Vagina (tissue), 2 donors: ENCODE measurements at regions not wholly inside any gene's neighbourhood (a gene's known extent, or its start where the extent isn't known, plus 50 kb on each side); places are given as distances from the start of the nearest gene placed in this dataset.

Experiments used
- DNase-seq, 2 donors: peaks; one replicate each; pipeline ENCODE4 v3.0.0-alpha.2; 2017; ENCODE audit errors: extremely low spot score in 2 of 2
- H3K27ac ChIP-seq: fragments of 200-600 bp; sonication (generic); one replicate; pipeline ENCODE4 v1.5.1; 2019
- H3K27me3 ChIP-seq: fragments of 200-600 bp; sonication (generic); one replicate; pipeline ENCODE4 v1.5.1; 2019
- H3K36me3 ChIP-seq, 2 donors: fragments of 200-600 bp; sonication (generic); one replicate each; pipeline ENCODE4 v1.5.1; 2017 to 2019
- H3K4me1 ChIP-seq: fragments of 200-600 bp; sonication (generic); one replicate; pipeline ENCODE4 v1.5.1; 2019
- H3K4me3 ChIP-seq, 2 donors: fragments of 200-600 bp; sonication (generic); 1 replicate in 1 of 2; 2 replicates in 1 of 2; pipeline ENCODE4 v1.5.1; 2016 to 2019
- H3K9me3 ChIP-seq: fragments of 200-600 bp; sonication (generic); one replicate; pipeline ENCODE4 v1.5.1; 2019
- POLR2A ChIP-seq, 2 donors: fragments of 450-650 bp; IDR thresholded peaks; one replicate each; pipeline ENCODE4 v1.6.1; 2017; ENCODE audit warnings: antibody characterized with exemption in 2 of 2, mild to moderate bottlenecking in 2 of 2, moderate library complexity in 2 of 2
- POLR2AphosphoS5 ChIP-seq, 2 donors: sonication (generic); formaldehyde crosslinking; IDR thresholded peaks; one replicate each; pipeline ENCODE4 v1.9.0; 2017; ENCODE audit warnings: antibody characterized with exemption in 2 of 2, mild to moderate bottlenecking in 2 of 2, low read depth in 1 of 2; ENCODE audit not compliant: insufficient read depth in 1 of 2
- intact Hi-C: fragments of 100-400 bp; cut with DNase I; formaldehyde crosslinking; loops from one replicate; pipeline ENCODE4 v1.15.1; 2023
- TF ChIP-seq, protein P1 (sequence below), 3 experiments: fragments of 450-650 bp in 2 of 3; fragments of 200-600 bp in 1 of 3; sonication (generic) in 1 of 3; IDR thresholded peaks; one replicate each; pipeline ENCODE4 v1.5.1; 2017 to 2019; ENCODE audit warnings: antibody characterized with exemption in 3 of 3, mild to moderate bottlenecking in 2 of 3, moderate library complexity in 2 of 3

DNA sequence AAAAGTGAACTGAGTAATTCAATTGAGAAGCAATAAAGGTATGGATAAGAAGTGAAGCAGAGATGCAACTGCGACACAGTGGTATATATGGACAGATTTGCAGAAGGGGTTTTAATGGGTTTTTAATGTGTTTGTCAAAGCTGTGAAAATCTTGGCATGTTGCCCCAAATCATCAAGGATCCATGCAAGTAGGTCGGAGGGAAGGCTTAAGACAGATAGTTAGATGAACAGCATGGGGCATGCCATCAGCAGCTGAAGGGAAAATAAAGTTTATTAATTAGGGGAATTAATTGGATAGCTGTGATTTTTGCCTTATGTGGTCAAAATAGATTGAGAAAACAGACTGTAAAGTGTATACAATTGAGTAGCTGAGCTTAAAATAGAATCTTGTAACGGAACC, 840.1 kb downstream of the JRKL start:
- no peaks in the 10 kb centered on the region for H3K36me3 ChIP-seq
- no peak overlapping the region for H3K4me3 ChIP-seq
- H3K9me3 ChIP-seq, result no peaks in the 10 kb centered on the region
- no peaks in the 10 kb centered on the region for H3K4me1 ChIP-seq
- DNase-seq, result no peak
- intact Hi-C loops, result no loop called here
- TF ChIP-seq, protein P1, sequence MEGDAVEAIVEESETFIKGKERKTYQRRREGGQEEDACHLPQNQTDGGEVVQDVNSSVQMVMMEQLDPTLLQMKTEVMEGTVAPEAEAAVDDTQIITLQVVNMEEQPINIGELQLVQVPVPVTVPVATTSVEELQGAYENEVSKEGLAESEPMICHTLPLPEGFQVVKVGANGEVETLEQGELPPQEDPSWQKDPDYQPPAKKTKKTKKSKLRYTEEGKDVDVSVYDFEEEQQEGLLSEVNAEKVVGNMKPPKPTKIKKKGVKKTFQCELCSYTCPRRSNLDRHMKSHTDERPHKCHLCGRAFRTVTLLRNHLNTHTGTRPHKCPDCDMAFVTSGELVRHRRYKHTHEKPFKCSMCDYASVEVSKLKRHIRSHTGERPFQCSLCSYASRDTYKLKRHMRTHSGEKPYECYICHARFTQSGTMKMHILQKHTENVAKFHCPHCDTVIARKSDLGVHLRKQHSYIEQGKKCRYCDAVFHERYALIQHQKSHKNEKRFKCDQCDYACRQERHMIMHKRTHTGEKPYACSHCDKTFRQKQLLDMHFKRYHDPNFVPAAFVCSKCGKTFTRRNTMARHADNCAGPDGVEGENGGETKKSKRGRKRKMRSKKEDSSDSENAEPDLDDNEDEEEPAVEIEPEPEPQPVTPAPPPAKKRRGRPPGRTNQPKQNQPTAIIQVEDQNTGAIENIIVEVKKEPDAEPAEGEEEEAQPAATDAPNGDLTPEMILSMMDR (IDR thresholded peaks at IDR 0.05), result no peak
- no peak for TF ChIP-seq POLR2A (IDR thresholded peaks at IDR 0.05)
- no peak for TF ChIP-seq POLR2AphosphoS5 (IDR thresholded peaks at IDR 0.05; ENCODE audit: insufficient read depth in 1 of 2, low read depth in 1 of 2)
- no peak overlapping the region for H3K27ac ChIP-seq
- no peaks in the 10 kb centered on the region for H3K27me3 ChIP-seq

GRCh38 chr11:97231231-97231630, 841.4 kb downstream of the JRKL start:
- intact Hi-C loops, result no loop called here
- no peak overlapping the region for H3K27ac ChIP-seq
- no peaks in the 10 kb centered on the region for H3K27me3 ChIP-seq
- no peaks in the 10 kb centered on the region for H3K36me3 ChIP-seq
- no peaks in the 10 kb centered on the region for H3K4me1 ChIP-seq
- TF ChIP-seq POLR2A (IDR thresholded peaks at IDR 0.05) (no peak), POLR2AphosphoS5 (IDR thresholded peaks at IDR 0.05; ENCODE audit: insufficient read depth in 1 of 2, low read depth in 1 of 2) (no peak)
- TF ChIP-seq, protein P1 (IDR thresholded peaks at IDR 0.05), result no peak
- H3K4me3 ChIP-seq, result no peak overlapping the region
- H3K9me3 ChIP-seq, result no peaks in the 10 kb centered on the region
- no peak for DNase-seq

DNA sequence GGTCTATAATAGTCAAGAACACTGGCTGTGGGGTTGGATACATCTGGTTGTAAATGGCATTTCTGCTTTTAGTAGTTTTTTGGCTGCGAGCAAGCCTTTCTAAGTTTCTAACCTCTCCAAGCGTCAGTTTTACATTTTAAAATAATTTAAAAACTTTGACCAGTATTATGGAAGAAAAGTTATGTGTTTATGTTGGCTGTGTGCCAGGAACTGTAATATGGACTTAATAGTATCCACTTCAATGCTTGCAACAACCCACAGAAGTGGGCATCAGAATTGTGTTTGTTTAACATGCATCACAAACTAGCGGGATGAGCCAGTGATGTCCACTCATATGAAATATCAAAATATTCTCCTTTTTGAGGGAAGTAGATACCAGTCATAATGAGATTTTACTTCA, 844.2 kb downstream of the JRKL start:
- no peaks in the 10 kb centered on the region for H3K36me3 ChIP-seq
- intact Hi-C loops, result no loop called here
- H3K27ac ChIP-seq, result no peak overlapping the region
- H3K27me3 ChIP-seq, result no peaks in the 10 kb centered on the region
- H3K4me1 ChIP-seq, result no peaks in the 10 kb centered on the region
- no peak for DNase-seq
- H3K4me3 ChIP-seq, result no peak overlapping the region
- H3K9me3 ChIP-seq, result no peaks in the 10 kb centered on the region
- no peak for TF ChIP-seq POLR2AphosphoS5 (IDR thresholded peaks at IDR 0.05; ENCODE audit: insufficient read depth in 1 of 2, low read depth in 1 of 2)
- no peak for TF ChIP-seq POLR2A (IDR thresholded peaks at IDR 0.05)
- TF ChIP-seq, protein P1 (IDR thresholded peaks at IDR 0.05), result no peak

GRCh38 chr11:97237151-97237550, 847.3 kb downstream of the JRKL start:
- Histone ChIP-seq H3K4me1 (no peaks in the 10 kb centered on the region), H3K4me3 (no peak overlapping the region), H3K9me3 (no peaks in the 10 kb centered on the region), H3K27me3 (no peaks in the 10 kb centered on the region), H3K27ac (no peak overlapping the region), H3K36me3 (no peaks in the 10 kb centered on the region)
- no peak for TF ChIP-seq POLR2A (IDR thresholded peaks at IDR 0.05)
- TF ChIP-seq, protein P1 (IDR thresholded peaks at IDR 0.05), result no peak
- TF ChIP-seq POLR2AphosphoS5 (IDR thresholded peaks at IDR 0.05; ENCODE audit: insufficient read depth in 1 of 2, low read depth in 1 of 2), result no peak
- DNase-seq, result no peak
- intact Hi-C loops, result no loop called here

GRCh38 chr11:97247601-97248000, 857.8 kb downstream of the JRKL start:
- Histone ChIP-seq H3K27ac (no peak overlapping the region), H3K4me3 (no peak overlapping the region), H3K9me3 (no peaks in the 10 kb centered on the region), H3K4me1 (no peaks in the 10 kb centered on the region), H3K36me3 (no peaks in the 10 kb centered on the region), H3K27me3 (no peaks in the 10 kb centered on the region)
- intact Hi-C loops, result no loop called here
- no peak for DNase-seq
- TF ChIP-seq, protein P1 (IDR thresholded peaks at IDR 0.05), result no peak
- TF ChIP-seq POLR2AphosphoS5 (IDR thresholded peaks at IDR 0.05; ENCODE audit: insufficient read depth in 1 of 2, low read depth in 1 of 2) (no peak), POLR2A (IDR thresholded peaks at IDR 0.05) (no peak)
